T follicular helper cell (primary cell): ENCODE measurements at regions not wholly inside any gene's neighbourhood (a gene's known extent, or its start where the extent isn't known, plus 50 kb on each side); places are given as distances from the start of the nearest gene placed in this dataset.

Experiments used
- DNase-seq: peaks from one replicate; pipeline ENCODE4 v3.0.0-alpha.2; 2020; ENCODE audit warnings: low read depth

GRCh38 chr12:65597527-65597926, 226.8 kb upstream of the HMGA2 start:
- DNase-seq, result no peak

GRCh38 chr12:65598688-65599087, 225.6 kb upstream of the HMGA2 start:
- no peak for DNase-seq

- DNase-seq, result no peak
Measured at GRCh38 chr12:65602253-65602609, 222.1 kb upstream of the HMGA2 start.

GRCh38 chr12:65602610-65603295, 221.5 kb upstream of the HMGA2 start:
- no peak for DNase-seq

- no peak for DNase-seq
Measured at GRCh38 chr12:65603438-65604351, 220.6 kb upstream of the HMGA2 start.

- no peak for DNase-seq
Measured at GRCh38 chr12:65605019-65605418, 219.3 kb upstream of the HMGA2 start.

- no peak for DNase-seq
Measured at GRCh38 chr12:65606008-65606766, 218.1 kb upstream of the HMGA2 start.

- no peak for DNase-seq
Measured at GRCh38 chr12:65607401-65607841, 216.9 kb upstream of the HMGA2 start.

- DNase-seq, result no peak
Measured at GRCh38 chr12:65608319-65608916, 215.9 kb upstream of the HMGA2 start.

- DNase-seq, result no peak
Measured at GRCh38 chr12:65609359-65609771, 214.9 kb upstream of the HMGA2 start.

- DNase-seq, result no peak
Measured at GRCh38 chr12:65611396-65611795, 212.9 kb upstream of the HMGA2 start.

GRCh38 chr12:65612440-65612839, 211.8 kb upstream of the HMGA2 start:
- no peak for DNase-seq

- DNase-seq, result no peak
Measured at GRCh38 chr12:65613692-65614091, 210.6 kb upstream of the HMGA2 start.

- DNase-seq, result no peak
Measured at GRCh38 chr12:65614259-65614889, 209.9 kb upstream of the HMGA2 start.

- no peak for DNase-seq
Measured at GRCh38 chr12:65615118-65615517, 209.2 kb upstream of the HMGA2 start.

GRCh38 chr12:65616022-65616421, 208.3 kb upstream of the HMGA2 start:
- no peak for DNase-seq

- no peak for DNase-seq
Measured at GRCh38 chr12:65618588-65618987, 205.7 kb upstream of the HMGA2 start.

- DNase-seq, result no peak
Measured at GRCh38 chr12:65619018-65619417, 205.3 kb upstream of the HMGA2 start.

GRCh38 chr12:65620046-65620445, 204.2 kb upstream of the HMGA2 start:
- DNase-seq, result no peak

GRCh38 chr12:65622056-65622455, 202.2 kb upstream of the HMGA2 start:
- DNase-seq, result no peak

- DNase-seq, result no peak
Measured at GRCh38 chr12:65623507-65623906, 200.8 kb upstream of the HMGA2 start.
